OCI-LY7 (cell line): ENCODE measurements at regions not wholly inside any gene's neighbourhood (a gene's known extent, or its start where the extent isn't known, plus 50 kb on each side); places are given as distances from the start of the nearest gene placed in this dataset.

Experiments
- EZH2phosphoT487 ChIP-seq: fragments of 200-600 bp; sonication (generic); IDR thresholded peaks from 2 replicates; pipeline ENCODE4 v1.6.1; 2018; ENCODE audit warnings: low read depth, borderline replicate concordance, mild to moderate bottlenecking, mixed run types, antibody characterized with exemption, low read length, moderate library complexity, mixed read lengths
- TF ChIP-seq, protein P1 (sequence below): fragments of 200-600 bp; sonication (generic); conservative IDR thresholded peaks from 2 replicates; pipeline ENCODE4 v1.5.1; 2014; ENCODE audit warnings: mild to moderate bottlenecking, antibody characterized with exemption, low read length, moderate library complexity, mixed read lengths

DNA sequence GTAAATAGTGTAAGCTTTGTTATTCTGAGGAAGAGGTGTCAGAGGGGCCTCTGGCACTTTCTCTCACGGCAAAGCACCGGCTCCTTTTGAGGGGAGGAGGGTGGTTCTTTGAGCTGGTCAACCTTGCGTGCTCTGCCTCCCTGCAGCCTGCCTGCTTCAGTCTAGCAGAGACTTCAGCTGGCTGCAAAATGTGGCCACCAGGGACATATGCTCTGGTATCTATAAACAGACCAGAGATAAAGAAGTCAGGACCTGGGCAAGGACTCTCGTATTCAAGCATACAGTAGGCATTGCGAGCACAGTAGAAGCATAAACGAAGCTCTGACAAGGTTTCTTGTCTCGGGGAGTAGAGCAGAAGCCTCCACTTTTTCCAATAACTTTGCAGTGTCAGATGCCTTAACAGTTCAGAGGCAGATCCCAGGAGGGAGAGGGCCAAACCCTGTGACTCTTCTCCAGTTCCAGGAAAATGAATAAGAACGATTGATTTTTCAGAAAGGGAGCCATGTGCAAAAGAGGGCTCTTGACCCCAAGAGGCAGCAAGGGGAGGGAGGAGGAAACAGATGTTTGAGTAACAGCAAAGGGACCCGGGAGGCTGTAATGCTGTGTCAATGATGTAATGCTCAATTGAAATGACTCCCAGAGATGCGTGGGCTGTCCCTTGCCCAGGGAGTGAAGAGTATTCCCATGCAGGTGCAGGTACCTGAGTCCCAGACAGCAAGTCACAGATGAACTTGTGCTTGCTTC is 57.9 kb upstream of the TEX13D start:
- TF ChIP-seq, protein P1, sequence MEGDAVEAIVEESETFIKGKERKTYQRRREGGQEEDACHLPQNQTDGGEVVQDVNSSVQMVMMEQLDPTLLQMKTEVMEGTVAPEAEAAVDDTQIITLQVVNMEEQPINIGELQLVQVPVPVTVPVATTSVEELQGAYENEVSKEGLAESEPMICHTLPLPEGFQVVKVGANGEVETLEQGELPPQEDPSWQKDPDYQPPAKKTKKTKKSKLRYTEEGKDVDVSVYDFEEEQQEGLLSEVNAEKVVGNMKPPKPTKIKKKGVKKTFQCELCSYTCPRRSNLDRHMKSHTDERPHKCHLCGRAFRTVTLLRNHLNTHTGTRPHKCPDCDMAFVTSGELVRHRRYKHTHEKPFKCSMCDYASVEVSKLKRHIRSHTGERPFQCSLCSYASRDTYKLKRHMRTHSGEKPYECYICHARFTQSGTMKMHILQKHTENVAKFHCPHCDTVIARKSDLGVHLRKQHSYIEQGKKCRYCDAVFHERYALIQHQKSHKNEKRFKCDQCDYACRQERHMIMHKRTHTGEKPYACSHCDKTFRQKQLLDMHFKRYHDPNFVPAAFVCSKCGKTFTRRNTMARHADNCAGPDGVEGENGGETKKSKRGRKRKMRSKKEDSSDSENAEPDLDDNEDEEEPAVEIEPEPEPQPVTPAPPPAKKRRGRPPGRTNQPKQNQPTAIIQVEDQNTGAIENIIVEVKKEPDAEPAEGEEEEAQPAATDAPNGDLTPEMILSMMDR = no peak
- no peak for TF ChIP-seq EZH2phosphoT487
